Stomach (tissue), 4 donors: ENCODE measurements at regions not wholly inside any gene's neighbourhood (a gene's known extent, or its start where the extent isn't known, plus 50 kb on each side); places are given as distances from the start of the nearest gene placed in this dataset.

ENCODE experiments used
- POLR2A ChIP-seq, 4 donors: fragments of 450-650 bp; IDR thresholded peaks; one replicate each; pipeline ENCODE4 v1.6.1; 2016; ENCODE audit warnings: antibody characterized with exemption in 4 of 4, control low read depth in 2 of 4, mild to moderate bottlenecking in 1 of 4, moderate library complexity in 1 of 4
- TF ChIP-seq, protein P1 (sequence below), 7 experiments: fragments of 450-650 bp in 4 of 7; fragments of 200-600 bp in 3 of 7; sonication (generic) in 3 of 7; IDR thresholded peaks; one replicate each; pipeline ENCODE4 v1.5.1; 2016 to 2019; ENCODE audit warnings: antibody characterized with exemption in 7 of 7, control low read depth in 2 of 7, mild to moderate bottlenecking in 1 of 7

DNA sequence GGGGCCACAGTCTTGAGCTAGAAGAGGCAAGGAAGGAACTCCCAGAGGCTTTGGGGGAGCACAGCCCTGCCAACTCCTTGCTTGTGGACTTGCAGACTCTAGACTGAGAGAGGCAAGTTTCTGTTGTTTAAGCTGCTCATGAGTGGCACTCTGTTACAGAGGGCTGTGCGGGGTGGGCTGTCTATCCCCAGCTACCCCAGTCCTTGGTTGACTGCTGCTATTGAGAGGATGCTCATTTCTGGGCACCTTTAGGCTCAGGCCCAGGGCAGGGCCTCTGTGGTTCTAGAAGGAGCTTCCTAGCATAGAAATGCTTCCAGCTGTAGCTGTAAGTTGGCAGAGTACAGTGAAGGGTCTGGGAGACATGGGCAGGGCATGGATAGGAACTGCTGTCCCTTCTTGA lies 151.3 kb upstream of the GGTLC1 start:
- TF ChIP-seq, protein P1, sequence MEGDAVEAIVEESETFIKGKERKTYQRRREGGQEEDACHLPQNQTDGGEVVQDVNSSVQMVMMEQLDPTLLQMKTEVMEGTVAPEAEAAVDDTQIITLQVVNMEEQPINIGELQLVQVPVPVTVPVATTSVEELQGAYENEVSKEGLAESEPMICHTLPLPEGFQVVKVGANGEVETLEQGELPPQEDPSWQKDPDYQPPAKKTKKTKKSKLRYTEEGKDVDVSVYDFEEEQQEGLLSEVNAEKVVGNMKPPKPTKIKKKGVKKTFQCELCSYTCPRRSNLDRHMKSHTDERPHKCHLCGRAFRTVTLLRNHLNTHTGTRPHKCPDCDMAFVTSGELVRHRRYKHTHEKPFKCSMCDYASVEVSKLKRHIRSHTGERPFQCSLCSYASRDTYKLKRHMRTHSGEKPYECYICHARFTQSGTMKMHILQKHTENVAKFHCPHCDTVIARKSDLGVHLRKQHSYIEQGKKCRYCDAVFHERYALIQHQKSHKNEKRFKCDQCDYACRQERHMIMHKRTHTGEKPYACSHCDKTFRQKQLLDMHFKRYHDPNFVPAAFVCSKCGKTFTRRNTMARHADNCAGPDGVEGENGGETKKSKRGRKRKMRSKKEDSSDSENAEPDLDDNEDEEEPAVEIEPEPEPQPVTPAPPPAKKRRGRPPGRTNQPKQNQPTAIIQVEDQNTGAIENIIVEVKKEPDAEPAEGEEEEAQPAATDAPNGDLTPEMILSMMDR (IDR thresholded peaks at IDR 0.05), result no peak
- TF ChIP-seq POLR2A (IDR thresholded peaks at IDR 0.05), result no peak
